ENCODE measurements at regions not wholly inside any gene's neighbourhood (a gene's known extent, or its start where the extent isn't known, plus 50 kb on each side); places are given as distances from the start of the nearest gene placed in this dataset.

- TF ChIP-seq EP300 (IDR thresholded peaks at IDR 0.05) (no peak), CTCF (IDR thresholded peaks at IDR 0.05) (no peak), POLR2AphosphoS5 (IDR thresholded peaks at IDR 0.05) (no peak), POLR2A (IDR thresholded peaks at IDR 0.05) (no peak)
Observed at GRCh38 chr2:120828829-120829632, 93.4 kb downstream of the GLI2 start.

Measured in stomach (tissue), 4 donors.